Upper lobe of right lung (tissue), 1 donor: ENCODE measurements at regions not wholly inside any gene's neighbourhood (a gene's known extent, or its start where the extent isn't known, plus 50 kb on each side); places are given as distances from the start of the nearest gene placed in this dataset.

Experiments used
- ATAC-seq: fragments of 200-7000 bp; cut with Tn5 transposase; one replicate; pipeline ENCODE4 v1.9.1; 2020; ENCODE audit warnings: mild to moderate bottlenecking, moderate library complexity
- DNase-seq: peaks from one replicate; pipeline ENCODE4 v3.0.0-alpha.2; 2020
- H3K27ac ChIP-seq: fragments of 200-600 bp; one replicate; pipeline ENCODE4 v1.8.0; 2022
- H3K27me3 ChIP-seq: fragments of 200-600 bp; one replicate; pipeline ENCODE4 v1.8.0; 2022; ENCODE audit warnings: mild to moderate bottlenecking
- H3K36me3 ChIP-seq: fragments of 200-600 bp; one replicate; pipeline ENCODE4 v1.8.0; 2022
- H3K4me1 ChIP-seq: fragments of 200-600 bp; one replicate; pipeline ENCODE4 v1.8.0; 2022
- H3K4me3 ChIP-seq: fragments of 200-600 bp; one replicate; pipeline ENCODE4 v1.8.0; 2022; ENCODE audit warnings: mild to moderate bottlenecking
- H3K9me3 ChIP-seq: fragments of 200-600 bp; one replicate; pipeline ENCODE4 v1.8.0; 2022
- intact Hi-C: fragments of 100-400 bp; cut with DNase I; formaldehyde crosslinking; loops from one replicate; pipeline ENCODE4 v1.11.0; 2022
- TF ChIP-seq, protein P1 (sequence below): fragments of 200-600 bp; IDR thresholded peaks from one replicate; pipeline ENCODE4 v1.8.0; 2022; ENCODE audit warnings: antibody characterized with exemption
- donor health status: DM: no; HTN: yes; CAD: no; lungs with severe emphysema.

DNA sequence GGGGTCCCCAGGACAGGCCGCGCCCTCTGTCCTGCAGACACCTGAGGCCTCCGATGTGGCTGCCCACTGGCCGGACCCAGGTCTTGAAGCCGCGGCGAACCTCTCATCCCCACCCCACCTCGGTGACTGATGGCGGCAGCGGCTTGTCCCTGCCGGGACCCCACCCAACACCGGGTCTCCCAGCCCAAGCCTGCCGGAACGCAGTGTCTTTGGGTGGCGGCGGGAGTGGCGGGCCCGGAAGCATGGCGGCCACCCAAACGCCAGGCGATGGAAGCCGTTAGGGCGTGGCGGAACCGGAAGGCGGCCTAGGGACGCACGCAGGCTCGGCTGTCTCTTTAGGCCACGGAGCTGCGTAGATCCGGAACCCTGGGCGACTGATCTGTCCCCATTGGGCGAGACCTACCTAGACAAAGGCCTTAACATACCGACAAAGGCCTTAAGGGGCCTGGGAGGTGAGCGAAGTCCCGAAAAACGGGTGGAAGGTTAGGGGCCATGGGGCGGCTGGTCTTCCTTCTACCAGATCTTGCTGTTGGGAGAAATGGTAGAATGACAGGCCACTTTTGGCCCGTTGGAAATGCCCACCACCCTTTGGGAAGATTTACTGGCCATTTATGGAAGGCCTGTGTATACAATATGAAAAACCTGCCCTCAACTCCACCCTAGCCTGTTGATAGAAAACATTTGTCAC lies 94.6 kb upstream of the SMC2 start:
- Histone ChIP-seq H3K36me3 (no peaks in the 10 kb centered on the region), H3K4me1 (no peaks in the 10 kb centered on the region), H3K27me3 (no peaks in the 10 kb centered on the region), H3K9me3 (no peaks in the 10 kb centered on the region), H3K4me3 (no peak overlapping the region), H3K27ac (no peak overlapping the region)
- TF ChIP-seq, protein P1, sequence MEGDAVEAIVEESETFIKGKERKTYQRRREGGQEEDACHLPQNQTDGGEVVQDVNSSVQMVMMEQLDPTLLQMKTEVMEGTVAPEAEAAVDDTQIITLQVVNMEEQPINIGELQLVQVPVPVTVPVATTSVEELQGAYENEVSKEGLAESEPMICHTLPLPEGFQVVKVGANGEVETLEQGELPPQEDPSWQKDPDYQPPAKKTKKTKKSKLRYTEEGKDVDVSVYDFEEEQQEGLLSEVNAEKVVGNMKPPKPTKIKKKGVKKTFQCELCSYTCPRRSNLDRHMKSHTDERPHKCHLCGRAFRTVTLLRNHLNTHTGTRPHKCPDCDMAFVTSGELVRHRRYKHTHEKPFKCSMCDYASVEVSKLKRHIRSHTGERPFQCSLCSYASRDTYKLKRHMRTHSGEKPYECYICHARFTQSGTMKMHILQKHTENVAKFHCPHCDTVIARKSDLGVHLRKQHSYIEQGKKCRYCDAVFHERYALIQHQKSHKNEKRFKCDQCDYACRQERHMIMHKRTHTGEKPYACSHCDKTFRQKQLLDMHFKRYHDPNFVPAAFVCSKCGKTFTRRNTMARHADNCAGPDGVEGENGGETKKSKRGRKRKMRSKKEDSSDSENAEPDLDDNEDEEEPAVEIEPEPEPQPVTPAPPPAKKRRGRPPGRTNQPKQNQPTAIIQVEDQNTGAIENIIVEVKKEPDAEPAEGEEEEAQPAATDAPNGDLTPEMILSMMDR = no peak
- peak; percentile 13 for ATAC-seq
- intact Hi-C loops = no loop called here
- peak; percentile 57 for DNase-seq

DNA sequence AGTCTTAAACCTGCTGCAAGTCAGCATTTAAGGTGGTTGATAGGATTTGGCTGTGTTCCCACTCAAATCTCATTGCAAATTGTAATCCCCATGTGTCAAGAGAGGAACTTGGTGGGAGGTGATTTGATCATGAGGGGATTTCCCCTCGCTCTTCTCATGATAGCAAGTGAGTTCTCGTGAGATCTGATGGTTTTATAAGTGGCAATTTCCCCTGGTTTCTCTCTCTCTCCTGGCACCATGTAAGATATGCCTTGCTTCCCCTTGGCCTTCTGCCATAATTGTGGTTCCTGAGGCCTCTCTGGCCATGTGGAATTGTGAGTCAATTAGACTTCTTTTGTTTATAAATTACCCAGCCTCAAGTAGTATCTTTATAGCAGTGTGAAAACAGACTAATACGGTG lies 84.3 kb upstream of the SMC2 start:
- H3K27me3 ChIP-seq = no peaks in the 10 kb centered on the region
- intact Hi-C loops = no loop called here
- H3K4me1 ChIP-seq = no peaks in the 10 kb centered on the region
- no peak overlapping the region for H3K27ac ChIP-seq
- TF ChIP-seq, protein P1 = no peak
- no peaks in the 10 kb centered on the region for H3K9me3 ChIP-seq
- H3K36me3 ChIP-seq = no peaks in the 10 kb centered on the region
- DNase-seq = no peak
- no peak overlapping the region for H3K4me3 ChIP-seq
- no peak for ATAC-seq

DNA sequence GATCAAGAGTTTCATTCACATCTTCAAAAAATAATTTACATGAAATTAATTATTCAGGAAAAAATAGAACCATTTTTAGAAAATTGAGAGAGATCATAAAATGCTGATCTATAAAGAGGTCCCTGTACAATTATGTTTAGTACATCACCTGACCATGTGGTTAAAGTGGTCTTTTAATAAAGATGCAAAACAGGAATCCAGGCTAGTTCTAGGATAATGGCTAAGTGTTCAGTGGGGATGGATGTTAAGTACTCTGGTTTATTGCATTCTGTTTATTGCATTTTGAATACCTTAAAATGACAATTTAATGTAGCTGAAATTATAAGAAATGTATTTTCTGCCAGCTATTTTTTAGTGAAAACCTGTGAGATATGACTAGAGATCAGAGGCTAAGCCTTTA lies 72.0 kb upstream of the SMC2 start:
- H3K36me3 ChIP-seq = no peaks in the 10 kb centered on the region
- no peaks in the 10 kb centered on the region for H3K4me1 ChIP-seq
- H3K27ac ChIP-seq = no peak overlapping the region
- intact Hi-C loops = no loop called here
- H3K4me3 ChIP-seq = no peak overlapping the region
- H3K27me3 ChIP-seq = no peaks in the 10 kb centered on the region
- H3K9me3 ChIP-seq = no peaks in the 10 kb centered on the region
- ATAC-seq (no peak), DNase-seq (no peak)
- TF ChIP-seq, protein P1 = no peak

DNA sequence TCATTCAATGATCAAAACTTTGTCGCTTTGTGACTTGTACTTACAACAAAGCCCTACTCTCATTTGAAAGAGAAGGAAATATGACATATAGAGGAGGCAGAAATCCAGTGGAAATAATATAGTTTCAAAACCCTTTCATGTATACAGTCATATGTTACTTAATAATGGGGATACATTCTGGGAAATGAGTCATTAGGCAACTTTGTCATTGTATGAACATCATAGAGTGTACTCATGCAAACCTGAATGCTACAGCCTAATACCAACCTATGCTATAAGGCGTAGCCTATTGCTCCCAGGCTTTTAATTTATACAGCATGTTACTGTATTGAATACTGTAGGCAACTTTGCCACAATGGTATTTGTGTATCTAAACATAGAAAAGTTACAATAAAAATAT lies 69.0 kb upstream of the SMC2 start:
- TF ChIP-seq, protein P1 = no peak
- no peak overlapping the region for H3K27ac ChIP-seq
- no peaks in the 10 kb centered on the region for H3K4me1 ChIP-seq
- ATAC-seq (no peak), DNase-seq (no peak)
- H3K27me3 ChIP-seq = no peaks in the 10 kb centered on the region
- H3K9me3 ChIP-seq = no peaks in the 10 kb centered on the region
- intact Hi-C loops = no loop called here
- H3K4me3 ChIP-seq = no peak overlapping the region
- H3K36me3 ChIP-seq = no peaks in the 10 kb centered on the region

DNA sequence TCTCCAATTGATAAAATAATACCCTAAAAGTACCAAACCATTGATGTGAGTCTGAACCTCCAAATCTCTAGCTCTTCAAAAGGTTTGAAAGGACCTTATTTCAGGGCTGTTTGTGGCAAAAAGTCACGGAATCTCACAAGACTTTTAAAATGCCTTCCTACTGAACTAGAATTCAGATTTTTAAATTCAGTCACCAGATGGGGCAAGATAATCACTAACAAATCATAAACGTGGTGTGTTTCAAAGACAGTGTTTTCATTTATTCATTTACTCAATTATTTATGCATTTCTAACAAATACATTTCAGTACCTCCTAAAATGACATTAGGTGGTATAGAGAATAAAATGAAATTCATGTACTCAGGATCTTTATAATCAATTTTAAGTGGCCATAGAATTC lies 68.2 kb upstream of the SMC2 start:
- Histone ChIP-seq H3K9me3 (no peaks in the 10 kb centered on the region), H3K4me1 (no peaks in the 10 kb centered on the region), H3K27ac (no peak overlapping the region), H3K4me3 (no peak overlapping the region), H3K27me3 (no peaks in the 10 kb centered on the region), H3K36me3 (no peaks in the 10 kb centered on the region)
- TF ChIP-seq, protein P1 = no peak
- ATAC-seq (no peak), DNase-seq (no peak)
- intact Hi-C loops = no loop called here

DNA sequence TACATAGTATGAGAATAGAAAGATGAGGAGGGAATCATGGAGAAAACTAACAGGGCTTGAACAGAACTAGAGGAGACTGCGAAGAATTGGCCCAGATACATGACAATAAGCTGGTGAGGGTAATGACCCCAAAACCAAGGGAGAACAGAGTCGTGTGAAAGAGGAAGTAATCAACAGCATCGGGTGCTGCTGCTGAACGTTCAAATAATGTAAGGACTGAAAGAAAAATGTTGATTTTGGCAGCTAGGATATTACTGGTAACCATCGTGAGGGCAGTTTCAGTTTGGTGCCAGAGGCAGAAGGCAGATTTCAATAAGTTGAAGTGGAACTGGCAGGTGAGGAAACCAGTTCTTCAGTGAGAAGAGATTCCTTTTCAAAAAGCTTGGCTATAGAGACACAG lies 66.8 kb upstream of the SMC2 start:
- Histone ChIP-seq H3K4me3 (no peak overlapping the region), H3K9me3 (no peaks in the 10 kb centered on the region), H3K27me3 (no peaks in the 10 kb centered on the region), H3K36me3 (no peaks in the 10 kb centered on the region), H3K27ac (no peak overlapping the region), H3K4me1 (no peaks in the 10 kb centered on the region)
- intact Hi-C loops = no loop called here
- TF ChIP-seq, protein P1 = no peak
- no peak for ATAC-seq
- no peak for DNase-seq
